ENCODE measurements at regions not wholly inside any gene's neighbourhood (a gene's known extent, or its start where the extent isn't known, plus 50 kb on each side); places are given as distances from the start of the nearest gene placed in this dataset.
"Not testable (repeated sequence)": the region's sequence is repeated elsewhere in the genome, so short reads cannot be mapped to it uniquely, and the experiment has no call there.

DNA sequence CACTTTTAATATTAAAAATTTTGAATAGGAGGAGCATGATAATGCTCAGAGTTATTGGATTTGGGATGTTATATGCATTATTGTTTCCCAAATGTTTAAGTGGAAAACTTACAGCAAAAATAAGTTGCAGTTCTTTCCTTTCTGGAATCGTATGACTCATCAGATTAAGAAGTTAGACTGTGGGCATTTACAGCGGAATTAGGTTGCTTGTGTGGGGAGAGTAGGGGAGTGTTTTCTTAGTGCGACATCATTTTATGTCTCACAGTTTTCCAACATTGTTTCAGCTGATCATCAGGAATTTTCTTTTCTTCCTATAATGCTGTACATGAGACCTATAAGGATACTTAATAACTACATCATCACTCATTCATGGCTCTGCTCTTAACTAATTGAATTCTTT, 1631.8 kb downstream of the CDH8 start:
- TF ChIP-seq, protein P1, sequence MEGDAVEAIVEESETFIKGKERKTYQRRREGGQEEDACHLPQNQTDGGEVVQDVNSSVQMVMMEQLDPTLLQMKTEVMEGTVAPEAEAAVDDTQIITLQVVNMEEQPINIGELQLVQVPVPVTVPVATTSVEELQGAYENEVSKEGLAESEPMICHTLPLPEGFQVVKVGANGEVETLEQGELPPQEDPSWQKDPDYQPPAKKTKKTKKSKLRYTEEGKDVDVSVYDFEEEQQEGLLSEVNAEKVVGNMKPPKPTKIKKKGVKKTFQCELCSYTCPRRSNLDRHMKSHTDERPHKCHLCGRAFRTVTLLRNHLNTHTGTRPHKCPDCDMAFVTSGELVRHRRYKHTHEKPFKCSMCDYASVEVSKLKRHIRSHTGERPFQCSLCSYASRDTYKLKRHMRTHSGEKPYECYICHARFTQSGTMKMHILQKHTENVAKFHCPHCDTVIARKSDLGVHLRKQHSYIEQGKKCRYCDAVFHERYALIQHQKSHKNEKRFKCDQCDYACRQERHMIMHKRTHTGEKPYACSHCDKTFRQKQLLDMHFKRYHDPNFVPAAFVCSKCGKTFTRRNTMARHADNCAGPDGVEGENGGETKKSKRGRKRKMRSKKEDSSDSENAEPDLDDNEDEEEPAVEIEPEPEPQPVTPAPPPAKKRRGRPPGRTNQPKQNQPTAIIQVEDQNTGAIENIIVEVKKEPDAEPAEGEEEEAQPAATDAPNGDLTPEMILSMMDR (conservative IDR thresholded peaks at IDR 0.05), result no peak
- no peak for TF ChIP-seq ZFX (IDR thresholded peaks at IDR 0.05)
- H3K27ac ChIP-seq, result no peak overlapping the region

DNA sequence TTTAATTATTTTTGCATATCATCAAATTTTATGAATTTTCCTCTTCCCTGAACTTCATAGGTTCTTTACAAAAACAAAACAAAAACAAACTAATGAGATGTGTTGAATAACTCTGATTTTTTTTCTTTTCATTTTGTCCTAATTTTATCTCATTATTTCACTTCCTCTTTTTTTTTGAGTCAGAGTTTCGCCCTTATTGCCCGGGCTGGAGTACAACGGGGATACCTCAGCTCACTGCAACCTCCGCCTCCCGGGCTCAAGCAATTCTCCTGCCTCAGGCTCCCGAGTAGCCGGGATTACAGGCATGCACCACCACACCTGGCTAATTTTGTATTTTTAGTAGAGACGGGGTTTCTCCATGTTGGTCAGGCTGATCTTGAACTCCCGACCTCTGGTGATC, 1633.3 kb downstream of the CDH8 start:
- H3K27ac ChIP-seq, result not testable (repeated sequence)

- TF ChIP-seq, protein P1 (conservative IDR thresholded peaks at IDR 0.05), result no peak
- no peak for TF ChIP-seq ZFX (IDR thresholded peaks at IDR 0.05)
- H3K27ac ChIP-seq, result no peak overlapping the region
Observed at GRCh38 chr16:60392380-60392779, 1643.9 kb downstream of the CDH8 start.

DNA sequence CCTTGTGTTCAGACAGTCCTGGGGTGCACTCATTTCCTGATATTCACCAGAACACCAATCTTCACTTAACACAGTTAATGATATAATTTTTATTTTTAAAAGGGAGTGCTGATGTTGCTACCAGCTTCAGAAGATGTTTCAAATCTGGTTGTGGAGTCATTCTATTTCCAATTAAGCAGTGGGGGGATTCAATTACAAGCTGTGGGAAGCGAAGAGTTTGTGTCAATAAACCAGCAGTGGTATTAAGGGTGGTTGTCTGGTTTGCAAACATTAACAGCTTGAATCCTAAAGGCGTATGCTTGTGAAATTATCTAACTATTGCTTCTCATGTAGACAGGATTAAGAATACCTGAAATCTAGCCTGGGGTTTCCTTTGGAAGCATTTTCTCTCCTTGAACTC, 1637.5 kb upstream of the GOT2 start:
- no peak for TF ChIP-seq ZFX (IDR thresholded peaks at IDR 0.05)
- TF ChIP-seq, protein P1 (conservative IDR thresholded peaks at IDR 0.05), result no peak
- no peak overlapping the region for H3K27ac ChIP-seq

- TF ChIP-seq, protein P1 (conservative IDR thresholded peaks at IDR 0.05), result no peak
- no peak for TF ChIP-seq ZFX (IDR thresholded peaks at IDR 0.05)
- H3K27ac ChIP-seq, result no peak overlapping the region
Observed at GRCh38 chr16:60367739-60368138, 1633.6 kb upstream of the GOT2 start.

DNA sequence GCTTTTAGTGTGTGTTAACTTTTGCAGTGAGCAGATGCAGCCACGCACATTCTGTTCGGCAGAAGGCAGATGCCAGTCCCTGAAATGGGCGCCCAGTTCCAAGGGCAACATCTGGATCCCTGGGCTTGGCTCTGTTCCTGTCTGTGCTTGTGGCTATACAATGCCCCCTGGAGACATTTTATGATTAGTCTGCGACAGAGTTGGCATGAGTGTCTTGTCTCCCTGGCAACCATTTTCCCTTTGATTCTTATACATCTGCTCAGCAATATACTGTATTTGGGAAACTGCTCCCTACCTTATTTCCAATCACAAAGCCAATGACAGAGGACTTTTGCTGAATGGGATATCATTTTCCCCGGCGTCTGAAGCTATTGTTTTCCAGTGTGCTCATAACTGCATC, 1629.5 kb upstream of the GOT2 start:
- no peak overlapping the region for H3K27ac ChIP-seq
- TF ChIP-seq, protein P1 (conservative IDR thresholded peaks at IDR 0.05), result no peak
- no peak for TF ChIP-seq ZFX (IDR thresholded peaks at IDR 0.05)

GRCh38 chr16:60359866-60360265, 1625.8 kb upstream of the GOT2 start:
- not testable (repeated sequence) for H3K27ac ChIP-seq

DNA sequence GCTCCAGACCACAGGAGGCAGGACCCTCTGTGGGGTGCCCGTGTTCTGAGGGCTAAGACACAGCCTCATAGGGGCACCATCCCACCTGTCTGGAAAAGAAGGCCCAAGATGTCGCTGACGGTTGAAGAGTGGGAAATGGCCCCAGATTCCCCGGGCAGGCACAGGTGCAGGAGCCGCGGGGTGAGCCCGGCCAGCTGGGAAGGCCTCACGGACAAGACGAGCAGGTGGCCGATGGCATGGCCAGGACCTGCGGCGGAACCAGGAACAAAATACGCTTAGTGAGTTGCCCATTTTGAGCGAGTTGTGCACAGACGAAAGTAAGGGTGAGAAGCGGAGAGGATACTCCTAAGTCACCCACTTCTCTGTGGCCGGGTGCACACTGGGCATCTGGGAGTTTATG, 1625.3 kb upstream of the GOT2 start:
- H3K27ac ChIP-seq, result not testable (repeated sequence)

DNA sequence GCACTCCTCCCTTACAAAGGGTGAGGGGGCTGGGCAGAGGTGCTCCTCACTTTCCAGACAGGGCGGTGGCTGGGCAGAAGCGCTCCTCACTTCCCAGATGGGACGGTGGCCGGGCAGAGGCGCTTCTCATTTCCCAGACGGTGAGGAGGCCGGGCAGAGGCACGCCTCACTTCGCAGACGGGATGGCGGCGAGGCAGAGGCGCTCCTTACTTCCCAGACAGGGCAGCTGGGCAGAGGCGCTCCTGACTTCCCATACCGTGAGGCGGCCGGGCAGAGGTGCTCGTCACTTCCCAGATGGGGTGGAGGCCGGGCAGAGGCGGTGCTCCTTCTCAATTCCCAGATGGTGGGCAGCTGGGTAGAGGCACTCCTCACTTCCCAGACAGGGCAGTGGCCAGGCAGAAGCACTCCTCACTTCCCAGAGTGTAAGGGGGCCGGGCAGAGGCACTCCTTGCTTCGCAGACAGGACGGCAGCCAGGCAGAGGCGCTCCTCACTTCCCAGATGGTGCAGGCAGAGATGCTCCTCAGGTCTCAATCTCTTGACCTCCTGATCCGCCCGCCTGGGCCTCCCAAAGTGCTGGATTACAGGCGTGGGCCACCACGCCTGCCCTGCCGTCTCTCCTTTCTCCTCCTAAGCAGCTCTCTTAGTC, 1623.9 kb upstream of the GOT2 start:
- not testable (repeated sequence) for H3K27ac ChIP-seq

- TF ChIP-seq, protein P1 (conservative IDR thresholded peaks at IDR 0.05), result no peak
- no peak for TF ChIP-seq ZFX (IDR thresholded peaks at IDR 0.05)
- H3K27ac ChIP-seq, result no peak overlapping the region
Observed at GRCh38 chr16:60346256-60346655, 1612.1 kb upstream of the GOT2 start.
